ENCODE measurements at regions not wholly inside any gene's neighbourhood (a gene's known extent, or its start where the extent isn't known, plus 50 kb on each side); places are given as distances from the start of the nearest gene placed in this dataset.

DNA sequence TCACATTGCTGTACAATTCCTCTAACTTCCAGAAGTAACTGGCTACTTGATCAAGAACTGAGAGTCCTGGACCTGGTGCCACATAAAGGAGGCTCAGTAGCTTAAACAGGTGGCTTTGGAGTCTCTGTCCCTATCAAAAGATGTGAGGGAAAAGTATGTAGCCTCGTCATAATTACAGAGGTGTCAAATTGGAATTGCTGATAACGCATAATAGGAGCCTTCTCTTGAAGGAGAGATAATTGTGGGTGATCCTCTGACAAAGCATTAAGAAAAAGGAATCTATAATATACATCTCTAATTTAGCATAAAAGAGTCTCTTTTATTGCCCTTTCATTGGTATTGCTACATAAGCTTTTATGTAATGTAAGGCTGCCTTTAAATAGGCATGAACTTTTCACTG, 1246.4 kb upstream of the CDH9 start:
- Mint-ChIP-seq H3K36me3 (ENCODE audit: low read depth) (no peaks in the 10 kb centered on the region), H3K4me1 (ENCODE audit: low read depth) (no peaks in the 10 kb centered on the region), H3K9me3 (peaks cover 3% of the 10 kb centered on the region), H3K27me3 (no peaks in the 10 kb centered on the region), H3K27ac (no peak overlapping the region), H3K4me3 (no peak overlapping the region)
- H3K36me3 ChIP-seq (ENCODE audit: insufficient read depth, low read length) = no peaks in the 10 kb centered on the region
- no peak overlapping the region for H3K27ac ChIP-seq (ENCODE audit: low read depth in 1 of 2, low read length in 2 of 2)
- CTCF ChIA-PET = no interaction called here
- DNase-seq = no peak
- no peak for ATAC-seq (ENCODE audit: poor library complexity)
- TF ChIP-seq, protein P1, sequence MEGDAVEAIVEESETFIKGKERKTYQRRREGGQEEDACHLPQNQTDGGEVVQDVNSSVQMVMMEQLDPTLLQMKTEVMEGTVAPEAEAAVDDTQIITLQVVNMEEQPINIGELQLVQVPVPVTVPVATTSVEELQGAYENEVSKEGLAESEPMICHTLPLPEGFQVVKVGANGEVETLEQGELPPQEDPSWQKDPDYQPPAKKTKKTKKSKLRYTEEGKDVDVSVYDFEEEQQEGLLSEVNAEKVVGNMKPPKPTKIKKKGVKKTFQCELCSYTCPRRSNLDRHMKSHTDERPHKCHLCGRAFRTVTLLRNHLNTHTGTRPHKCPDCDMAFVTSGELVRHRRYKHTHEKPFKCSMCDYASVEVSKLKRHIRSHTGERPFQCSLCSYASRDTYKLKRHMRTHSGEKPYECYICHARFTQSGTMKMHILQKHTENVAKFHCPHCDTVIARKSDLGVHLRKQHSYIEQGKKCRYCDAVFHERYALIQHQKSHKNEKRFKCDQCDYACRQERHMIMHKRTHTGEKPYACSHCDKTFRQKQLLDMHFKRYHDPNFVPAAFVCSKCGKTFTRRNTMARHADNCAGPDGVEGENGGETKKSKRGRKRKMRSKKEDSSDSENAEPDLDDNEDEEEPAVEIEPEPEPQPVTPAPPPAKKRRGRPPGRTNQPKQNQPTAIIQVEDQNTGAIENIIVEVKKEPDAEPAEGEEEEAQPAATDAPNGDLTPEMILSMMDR (IDR thresholded peaks at IDR 0.05) = no peak
- no peak overlapping the region for H3K4me3 ChIP-seq (ENCODE audit: low read length)
- H3K4me1 ChIP-seq (ENCODE audit: insufficient read depth, low read length) = no peaks in the 10 kb centered on the region
- peaks cover 3 to 4% of the 10 kb centered on the region in 2 experiments for H3K9me3 ChIP-seq (ENCODE audit: control insufficient read depth in 1 of 2, insufficient read depth in 1 of 2, low read length in 2 of 2)
- intact Hi-C loops (cut with DNase I, micrococcal nuclease) = no loop called here
- no peaks in the 10 kb centered on the region for H3K27me3 ChIP-seq (ENCODE audit: control insufficient read depth in 1 of 2, insufficient read depth in 2 of 2, low read length in 2 of 2)
- POLR2A ChIA-PET = no interaction called here

DNA sequence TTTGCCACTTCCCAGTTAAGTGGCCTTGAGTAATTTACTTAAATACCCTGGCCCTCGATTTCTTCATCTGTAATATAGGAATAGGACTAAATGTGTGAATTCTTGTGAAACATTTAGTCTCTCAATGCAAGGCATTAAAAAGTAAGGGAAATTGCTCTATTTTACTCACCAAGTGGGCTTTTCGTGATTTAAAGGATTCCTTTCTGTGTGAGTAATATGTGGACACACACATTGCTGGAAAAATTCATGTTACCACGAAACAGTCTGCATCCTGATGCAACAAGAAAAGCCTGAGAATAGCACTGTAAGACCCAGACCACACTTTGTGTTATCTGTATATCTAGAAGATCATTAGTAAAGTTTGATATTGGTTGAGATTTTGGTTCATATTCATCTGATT, 1243.0 kb upstream of the CDH9 start:
- TF ChIP-seq, protein P1 (IDR thresholded peaks at IDR 0.05) = no peak
- H3K27ac Mint-ChIP-seq = no peak overlapping the region
- ChIA-PET POLR2A (no interaction called here), CTCF (no interaction called here)
- no peaks in the 10 kb centered on the region for H3K36me3 Mint-ChIP-seq (ENCODE audit: low read depth)
- H3K36me3 ChIP-seq (ENCODE audit: insufficient read depth, low read length) = no peaks in the 10 kb centered on the region
- no peaks in the 10 kb centered on the region for H3K4me1 ChIP-seq (ENCODE audit: insufficient read depth, low read length)
- intact Hi-C loops (cut with DNase I, micrococcal nuclease) = no loop called here
- H3K4me3 Mint-ChIP-seq = no peak overlapping the region
- peaks cover 0 to 4% of the 10 kb centered on the region in 2 experiments for H3K9me3 ChIP-seq (ENCODE audit: control insufficient read depth in 1 of 2, insufficient read depth in 1 of 2, low read length in 2 of 2)
- no peaks in the 10 kb centered on the region for H3K27me3 Mint-ChIP-seq
- DNase-seq (no peak), ATAC-seq (ENCODE audit: poor library complexity) (no peak)
- peaks cover 4% of the 10 kb centered on the region for H3K9me3 Mint-ChIP-seq
- no peaks in the 10 kb centered on the region for H3K4me1 Mint-ChIP-seq (ENCODE audit: low read depth)
- H3K27me3 ChIP-seq (ENCODE audit: control insufficient read depth in 1 of 2, insufficient read depth in 2 of 2, low read length in 2 of 2) = no peaks in the 10 kb centered on the region
- H3K4me3 ChIP-seq (ENCODE audit: low read length) = no peak overlapping the region
- H3K27ac ChIP-seq (ENCODE audit: low read depth in 1 of 2, low read length in 2 of 2) = no peak overlapping the region

DNA sequence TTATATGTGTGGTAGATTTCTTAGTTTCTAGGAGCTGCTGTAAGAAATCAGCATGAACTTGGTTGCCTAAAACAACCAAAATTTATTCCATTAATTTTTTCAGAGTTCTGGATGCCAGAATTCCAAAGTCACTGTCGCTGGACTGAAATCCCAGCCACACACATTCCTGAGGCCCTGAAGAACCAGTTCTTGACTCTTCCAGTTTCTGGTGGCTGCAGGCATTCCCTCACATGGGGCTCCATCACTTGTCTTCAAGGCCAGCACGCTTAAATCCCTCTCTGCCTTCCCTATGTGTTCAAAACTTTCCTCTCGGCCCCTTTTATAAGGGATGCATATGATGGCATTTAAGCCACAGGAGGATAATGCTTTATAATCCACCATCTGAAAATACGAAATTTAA, 1237.5 kb upstream of the CDH9 start:
- no peak for ATAC-seq (ENCODE audit: poor library complexity)
- Mint-ChIP-seq H3K27ac (no peak overlapping the region), H3K36me3 (ENCODE audit: low read depth) (no peaks in the 10 kb centered on the region), H3K9me3 (peaks cover 13% of the 10 kb centered on the region), H3K27me3 (no peaks in the 10 kb centered on the region), H3K4me3 (no peak overlapping the region), H3K4me1 (ENCODE audit: low read depth) (no peaks in the 10 kb centered on the region)
- H3K9me3 ChIP-seq (ENCODE audit: control insufficient read depth in 1 of 2, insufficient read depth in 1 of 2, low read length in 2 of 2) = no peaks in the 10 kb centered on the region
- TF ChIP-seq, protein P1 (IDR thresholded peaks at IDR 0.05) = no peak
- no peak overlapping the region for H3K27ac ChIP-seq (ENCODE audit: low read depth in 1 of 2, low read length in 2 of 2)
- H3K36me3 ChIP-seq (ENCODE audit: insufficient read depth, low read length) = no peaks in the 10 kb centered on the region
- intact Hi-C loops (cut with DNase I, micrococcal nuclease) = no loop called here
- H3K27me3 ChIP-seq (ENCODE audit: control insufficient read depth in 1 of 2, insufficient read depth in 2 of 2, low read length in 2 of 2) = no peaks in the 10 kb centered on the region
- POLR2A ChIA-PET = no interaction called here
- no peaks in the 10 kb centered on the region for H3K4me1 ChIP-seq (ENCODE audit: insufficient read depth, low read length)
- CTCF ChIA-PET = no interaction called here
- no peak overlapping the region for H3K4me3 ChIP-seq (ENCODE audit: low read length)
- DNase-seq = no peak

Data from CD4-positive, alpha-beta T cell (primary cell).